Mammary epithelial cell (primary cell): ENCODE measurements at regions not wholly inside any gene's neighbourhood (a gene's known extent, or its start where the extent isn't known, plus 50 kb on each side); places are given as distances from the start of the nearest gene placed in this dataset.

Experiments used
- EZH2 ChIP-seq: IDR thresholded peaks from 2 replicates; pipeline ENCODE4 v1.6.1; 2012; ENCODE audit warnings: low read length, inconsistent platforms, borderline replicate concordance
- TF ChIP-seq, protein P1 (sequence below), 2 donors: IDR thresholded peaks in 1 of 2; conservative IDR thresholded peaks in 1 of 2; 2 replicates each; pipeline ENCODE4 v1.5.1; 2011 to 2012; ENCODE audit warnings: inconsistent platforms in 2 of 2, low read length in 2 of 2, mild to moderate bottlenecking in 2 of 2, control low read depth in 1 of 2, low read depth in 1 of 2; ENCODE audit not compliant: insufficient read depth in 1 of 2; ENCODE audit errors: extremely low read depth in 1 of 2

- TF ChIP-seq, protein P1, sequence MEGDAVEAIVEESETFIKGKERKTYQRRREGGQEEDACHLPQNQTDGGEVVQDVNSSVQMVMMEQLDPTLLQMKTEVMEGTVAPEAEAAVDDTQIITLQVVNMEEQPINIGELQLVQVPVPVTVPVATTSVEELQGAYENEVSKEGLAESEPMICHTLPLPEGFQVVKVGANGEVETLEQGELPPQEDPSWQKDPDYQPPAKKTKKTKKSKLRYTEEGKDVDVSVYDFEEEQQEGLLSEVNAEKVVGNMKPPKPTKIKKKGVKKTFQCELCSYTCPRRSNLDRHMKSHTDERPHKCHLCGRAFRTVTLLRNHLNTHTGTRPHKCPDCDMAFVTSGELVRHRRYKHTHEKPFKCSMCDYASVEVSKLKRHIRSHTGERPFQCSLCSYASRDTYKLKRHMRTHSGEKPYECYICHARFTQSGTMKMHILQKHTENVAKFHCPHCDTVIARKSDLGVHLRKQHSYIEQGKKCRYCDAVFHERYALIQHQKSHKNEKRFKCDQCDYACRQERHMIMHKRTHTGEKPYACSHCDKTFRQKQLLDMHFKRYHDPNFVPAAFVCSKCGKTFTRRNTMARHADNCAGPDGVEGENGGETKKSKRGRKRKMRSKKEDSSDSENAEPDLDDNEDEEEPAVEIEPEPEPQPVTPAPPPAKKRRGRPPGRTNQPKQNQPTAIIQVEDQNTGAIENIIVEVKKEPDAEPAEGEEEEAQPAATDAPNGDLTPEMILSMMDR (conservative IDR thresholded peaks at IDR 0.05 in 1 of 2, IDR thresholded peaks at IDR 0.05 in 1 of 2; ENCODE audit: extremely low read depth in 1 of 2, insufficient read depth in 1 of 2, low read depth in 1 of 2, low read length in 2 of 2) = no peak
- TF ChIP-seq EZH2 = no peak
Measured at GRCh38 chr1:2856066-2856390, 54.5 kb upstream of the TTC34 start.
